CD4-positive, alpha-beta T cell (primary cell): ENCODE measurements at regions not wholly inside any gene's neighbourhood (a gene's known extent, or its start where the extent isn't known, plus 50 kb on each side); places are given as distances from the start of the nearest gene placed in this dataset.
"Not testable (repeated sequence)": the region's sequence is repeated elsewhere in the genome, so short reads cannot be mapped to it uniquely, and the experiment has no call there.

Source experiments
- ATAC-seq: fragments of 200-7000 bp; cut with Tn5 transposase; one replicate; pipeline ENCODE4 v1.10.0; 2022; ENCODE audit warnings: mild to moderate bottlenecking; ENCODE audit not compliant: poor library complexity
- CTCF ChIA-PET: fragments of 350-600 bp; sonication (Branson Sonifier 250); formaldehyde crosslinking; loops from one replicate; lab custom pipeline; 2021; ENCODE audit warnings: antibody characterized with exemption, inconsistent platforms; lab: Charles Lee
- POLR2A ChIA-PET: fragments of 350-600 bp; sonication (Branson Sonifier 250); formaldehyde crosslinking; loops from one replicate; lab custom pipeline; 2021; ENCODE audit warnings: antibody characterized with exemption, inconsistent platforms; lab: Charles Lee
- DNase-seq, 14 experiments: peaks; one replicate each; pipeline ENCODE4 v3.0.0-alpha.2; 2013 to 2020; ENCODE audit warnings: mixed read lengths in 2 of 14
- H3K27ac ChIP-seq, 2 donors: one replicate each; pipeline versions ENCODE4 v1.5.1 to v1.7.0; 2013; ENCODE audit warnings: low read length in 2 of 2, low read depth in 1 of 2, mild to moderate bottlenecking in 1 of 2
- H3K27me3 ChIP-seq, 2 experiments: 1 replicate in 1 of 2; 2 replicates in 1 of 2; pipeline versions ENCODE4 v1.6.1 to v1.7.0; 2013; ENCODE audit warnings: low read length in 2 of 2, control low read depth in 1 of 2, mild to moderate bottlenecking in 1 of 2, moderate library complexity in 1 of 2; ENCODE audit not compliant: insufficient read depth in 2 of 2, control insufficient read depth in 1 of 2
- H3K36me3 ChIP-seq: one replicate; pipeline ENCODE4 v1.6.1; 2013; ENCODE audit warnings: low read length, control low read depth; ENCODE audit not compliant: insufficient read depth
- H3K4me1 ChIP-seq: one replicate; pipeline ENCODE4 v1.6.1; 2013; ENCODE audit warnings: low read length, control low read depth; ENCODE audit not compliant: insufficient read depth
- H3K4me3 ChIP-seq: one replicate; pipeline ENCODE4 v1.5.1; 2013; ENCODE audit warnings: mild to moderate bottlenecking, low read length, moderate library complexity
- H3K9me3 ChIP-seq, 2 experiments: 1 replicate in 1 of 2; 2 replicates in 1 of 2; pipeline versions ENCODE4 v1.6.1 to v1.7.0; 2013; ENCODE audit warnings: low read length in 2 of 2, mild to moderate bottlenecking in 2 of 2, control low read depth in 1 of 2, moderate library complexity in 1 of 2; ENCODE audit not compliant: control insufficient read depth in 1 of 2, insufficient read depth in 1 of 2
- H3K27ac Mint-ChIP-seq: one replicate; pipeline ENCODE4 v1.8.0; 2020; ENCODE audit warnings: mixed read lengths
- H3K27me3 Mint-ChIP-seq: one replicate; pipeline ENCODE4 v1.8.0; 2021; ENCODE audit warnings: mixed read lengths
- H3K36me3 Mint-ChIP-seq: one replicate; pipeline ENCODE4 v1.8.0; 2021; ENCODE audit warnings: low read depth, mixed read lengths
- H3K4me1 Mint-ChIP-seq: one replicate; pipeline ENCODE4 v1.8.0; 2021; ENCODE audit warnings: low read depth, mixed read lengths
- H3K4me3 Mint-ChIP-seq: one replicate; pipeline ENCODE4 v1.8.0; 2020; ENCODE audit warnings: mild to moderate bottlenecking, mixed read lengths
- H3K9me3 Mint-ChIP-seq: one replicate; pipeline ENCODE4 v1.8.0; 2020; ENCODE audit warnings: mixed read lengths
- CTCF ChIP-seq: fragments of 200-600 bp; IDR thresholded peaks from one replicate; pipeline ENCODE4 v1.8.0; 2022; ENCODE audit warnings: antibody characterized with exemption, mild to moderate bottlenecking
- intact Hi-C, 2 experiments: fragments of 100-400 bp; cut with DNase I in 1 of 2; cut with micrococcal nuclease in 1 of 2; formaldehyde crosslinking; loops; one replicate each; pipeline versions ENCODE4 v1.15.1 to v1.9.0; 2023 to 2025; cut with DNase I, micrococcal nuclease

- Mint-ChIP-seq H3K9me3 (peaks cover 4% of the 10 kb centered on the region), H3K27ac (no peak overlapping the region), H3K4me1 (no peaks in the 10 kb centered on the region), H3K4me3 (no peak overlapping the region), H3K36me3 (no peaks in the 10 kb centered on the region), H3K27me3 (peaks cover 25% of the 10 kb centered on the region)
- TF ChIP-seq CTCF = no peak
- Histone ChIP-seq H3K27ac (no peak overlapping the region), H3K4me3 (no peak overlapping the region), H3K36me3 (no peaks in the 10 kb centered on the region), H3K4me1 (no peaks in the 10 kb centered on the region), H3K27me3 (no peaks in the 10 kb centered on the region), H3K9me3 (peaks cover 0 to 4% of the 10 kb centered on the region in 2 experiments)
- ChIA-PET CTCF (no interaction called here), POLR2A (no interaction called here)
- DNase-seq (no peak), ATAC-seq (no peak)
- intact Hi-C loops = no loop called here
Observed at GRCh38 chr19:30959011-30959410, 390.2 kb downstream of the TSHZ3 start.

- CTCF ChIA-PET = no interaction called here
- Histone ChIP-seq H3K27ac (no peak overlapping the region), H3K9me3 (peaks cover 0 to 4% of the 10 kb centered on the region in 2 experiments), H3K4me1 (no peaks in the 10 kb centered on the region), H3K4me3 (no peak overlapping the region), H3K27me3 (no peaks in the 10 kb centered on the region), H3K36me3 (no peaks in the 10 kb centered on the region)
- POLR2A ChIA-PET = no interaction called here
- Mint-ChIP-seq H3K27me3 (peaks cover 38% of the 10 kb centered on the region), H3K27ac (no peak overlapping the region), H3K4me3 (no peak overlapping the region), H3K9me3 (no peaks in the 10 kb centered on the region), H3K36me3 (no peaks in the 10 kb centered on the region), H3K4me1 (no peaks in the 10 kb centered on the region)
- ATAC-seq (no peak), DNase-seq (no peak)
- TF ChIP-seq CTCF = no peak
- intact Hi-C loops = no loop called here
Observed at GRCh38 chr19:30955112-30956104, 393.8 kb downstream of the TSHZ3 start.

GRCh38 chr19:30944276-30944932 lies 404.8 kb downstream of the TSHZ3 start:
- CTCF ChIA-PET, ATAC-seq, H3K9me3 ChIP-seq, POLR2A ChIA-PET, H3K9me3 Mint-ChIP-seq, H3K4me3 ChIP-seq, H3K4me1 Mint-ChIP-seq, H3K27ac Mint-ChIP-seq, H3K36me3 ChIP-seq, H3K4me1 ChIP-seq, H3K27ac ChIP-seq, intact Hi-C loops, DNase-seq, H3K4me3 Mint-ChIP-seq, H3K36me3 Mint-ChIP-seq, H3K27me3 ChIP-seq, H3K27me3 Mint-ChIP-seq: not testable (repeated sequence)
